H9 (cell line): ENCODE measurements at regions not wholly inside any gene's neighbourhood (a gene's known extent, or its start where the extent isn't known, plus 50 kb on each side); places are given as distances from the start of the nearest gene placed in this dataset.

Experiments used
- DNase-seq: peaks from one replicate; pipeline ENCODE4 v3.0.0-alpha.2; 2017
- H2AFZ ChIP-seq: one replicate; pipeline ENCODE4 v1.6.1; 2013; ENCODE audit warnings: mild to moderate bottlenecking, low read length, control low read depth, moderate library complexity
- H2AK5ac ChIP-seq: 2 replicates; pipeline ENCODE4 v1.6.1; 2013; ENCODE audit warnings: low read length, control low read depth, mixed read lengths; ENCODE audit not compliant: insufficient read length
- H2BK120ac ChIP-seq: one replicate; pipeline ENCODE4 v1.6.1; 2013; ENCODE audit warnings: low read depth, mild to moderate bottlenecking, low read length, control low read depth, inconsistent platforms; ENCODE audit not compliant: poor library complexity, severe bottlenecking
- H2BK12ac ChIP-seq: 2 replicates; pipeline ENCODE4 v1.6.1; 2013; ENCODE audit warnings: low read length, control low read depth, mixed read lengths, low read depth; ENCODE audit not compliant: insufficient read length
- H2BK15ac ChIP-seq: 2 replicates; pipeline ENCODE4 v1.6.1; 2013; ENCODE audit warnings: low read depth, low read length, control low read depth
- H2BK20ac ChIP-seq: one replicate; pipeline ENCODE4 v1.6.1; 2013; ENCODE audit warnings: low read depth, mild to moderate bottlenecking, low read length, control low read depth, inconsistent platforms; ENCODE audit not compliant: poor library complexity, severe bottlenecking
- H2BK5ac ChIP-seq: 2 replicates; pipeline ENCODE4 v1.6.1; 2013; ENCODE audit warnings: low read length, control low read depth, mixed read lengths; ENCODE audit not compliant: insufficient read length
- H3K14ac ChIP-seq: 2 replicates; pipeline ENCODE4 v1.6.1; 2013; ENCODE audit warnings: low read length, control low read depth; ENCODE audit not compliant: insufficient read depth
- H3K18ac ChIP-seq: 2 replicates; pipeline ENCODE4 v1.6.1; 2013; ENCODE audit warnings: low read depth, mild to moderate bottlenecking, mixed read lengths, low read length, control low read depth; ENCODE audit not compliant: insufficient read length
- H3K23ac ChIP-seq: 2 replicates; pipeline ENCODE4 v1.6.1; 2013; ENCODE audit warnings: low read length, control low read depth, mixed read lengths, low read depth; ENCODE audit not compliant: insufficient read length
- H3K23me2 ChIP-seq: 2 replicates; pipeline ENCODE4 v1.6.1; 2013; ENCODE audit warnings: low read depth, mild to moderate bottlenecking, mixed read lengths, low read length, control low read depth; ENCODE audit not compliant: insufficient read length, poor library complexity, severe bottlenecking
- H3K27ac ChIP-seq: 2 replicates; pipeline ENCODE4 v1.5.1; 2013; ENCODE audit warnings: low read length, control low read depth, mixed read lengths, low read depth; ENCODE audit not compliant: insufficient read length
- H3K27me3 ChIP-seq: 2 replicates; pipeline ENCODE4 v1.6.1; 2013; ENCODE audit warnings: low read length, control low read depth, inconsistent platforms; ENCODE audit not compliant: insufficient read depth
- H3K4ac ChIP-seq: 2 replicates; pipeline ENCODE4 v1.6.1; 2013; ENCODE audit warnings: low read depth, mild to moderate bottlenecking, control low read depth, inconsistent platforms, low read length, moderate library complexity
- H3K4me1 ChIP-seq: 2 replicates; pipeline ENCODE4 v1.6.1; 2013; ENCODE audit warnings: low read length, control low read depth, inconsistent platforms; ENCODE audit not compliant: insufficient read depth
- H3K4me2 ChIP-seq: 2 replicates; pipeline ENCODE4 v1.6.1; 2013; ENCODE audit warnings: low read length, control low read depth, mixed read lengths; ENCODE audit not compliant: insufficient read length, insufficient read depth
- H3K56ac ChIP-seq: 2 replicates; pipeline ENCODE4 v1.6.1; 2013; ENCODE audit warnings: low read depth, mild to moderate bottlenecking, mixed read lengths, low read length, control low read depth; ENCODE audit not compliant: insufficient read length
- H3K79me1 ChIP-seq: 2 replicates; pipeline ENCODE4 v1.6.1; 2013; ENCODE audit warnings: low read depth, mild to moderate bottlenecking, moderate library complexity, low read length, control low read depth, inconsistent platforms; ENCODE audit not compliant: insufficient read depth, poor library complexity, severe bottlenecking
- H3K79me2 ChIP-seq: 2 replicates; pipeline ENCODE4 v1.6.1; 2013; ENCODE audit warnings: low read length, control low read depth, inconsistent platforms; ENCODE audit not compliant: insufficient read depth
- H3K9ac ChIP-seq: 2 replicates; pipeline ENCODE4 v1.6.1; 2013; ENCODE audit warnings: low read length, control low read depth, mixed read lengths; ENCODE audit not compliant: insufficient read length; ENCODE audit errors: extremely low read depth
- H3K9me3 ChIP-seq: one replicate; pipeline ENCODE4 v1.6.1; 2013; ENCODE audit warnings: low read depth, low read length, inconsistent platforms; ENCODE audit not compliant: control insufficient read depth
- H3T11ph ChIP-seq: one replicate; pipeline ENCODE4 v1.6.1; 2013; ENCODE audit warnings: mild to moderate bottlenecking, low read length, control low read depth, inconsistent platforms
- H4K20me1 ChIP-seq: one replicate; pipeline ENCODE4 v1.6.1; 2013; ENCODE audit not compliant: control insufficient read depth, insufficient read length, insufficient read depth
- H4K5ac ChIP-seq: 2 replicates; pipeline ENCODE4 v1.6.1; 2013; ENCODE audit warnings: low read depth, mild to moderate bottlenecking, mixed read lengths, low read length, control low read depth; ENCODE audit not compliant: insufficient read length
- H4K8ac ChIP-seq: replicated peaks from 2 replicates; pipeline ENCODE4 v1.6.1; 2013; ENCODE audit warnings: low read length, control low read depth, mixed read lengths, low read depth; ENCODE audit not compliant: insufficient read length
- H4K91ac ChIP-seq: 2 replicates; pipeline ENCODE4 v1.6.1; 2013; ENCODE audit warnings: low read depth, mild to moderate bottlenecking, moderate library complexity, mixed read lengths, low read length, control low read depth; ENCODE audit not compliant: insufficient read length
- H3K27ac Mint-ChIP-seq, 3 experiments: 2 replicates in 2 of 3; 3 replicates in 1 of 3; pipeline ENCODE4 v1.8.0; 2020 to 2021; ENCODE audit warnings: mixed read lengths in 3 of 3, mild to moderate bottlenecking in 1 of 3, moderate library complexity in 1 of 3
- H3K27me3 Mint-ChIP-seq: 2 replicates; pipeline ENCODE4 v1.8.0; 2021; ENCODE audit warnings: low read depth, mild to moderate bottlenecking, moderate library complexity, mixed read lengths
- H3K36me3 Mint-ChIP-seq, 3 experiments: 2 replicates in 2 of 3; 3 replicates in 1 of 3; pipeline ENCODE4 v1.8.0; 2020 to 2021; ENCODE audit warnings: low read depth in 3 of 3, mixed read lengths in 3 of 3; ENCODE audit not compliant: insufficient read depth in 1 of 3
- H3K4me1 Mint-ChIP-seq, 2 experiments: 2 replicates each; pipeline ENCODE4 v1.8.0; 2020; ENCODE audit warnings: mixed read lengths in 2 of 2
- H3K4me3 Mint-ChIP-seq, 2 experiments: 2 replicates in 1 of 2; 3 replicates in 1 of 2; pipeline ENCODE4 v1.8.0; 2020 to 2021; ENCODE audit warnings: mild to moderate bottlenecking in 2 of 2, mixed read lengths in 2 of 2, moderate library complexity in 1 of 2
- H3K9me3 Mint-ChIP-seq, 2 experiments: 2 replicates in 1 of 2; 3 replicates in 1 of 2; pipeline ENCODE4 v1.8.0; 2020; ENCODE audit warnings: mild to moderate bottlenecking in 2 of 2, mixed read lengths in 2 of 2, moderate library complexity in 1 of 2
- TF ChIP-seq, protein P1 (sequence below): fragments of 200-600 bp; sonication (generic); conservative IDR thresholded peaks from 3 replicates; pipeline ENCODE4 v1.8.0; 2021; ENCODE audit warnings: antibody characterized with exemption, mild to moderate bottlenecking

DNA sequence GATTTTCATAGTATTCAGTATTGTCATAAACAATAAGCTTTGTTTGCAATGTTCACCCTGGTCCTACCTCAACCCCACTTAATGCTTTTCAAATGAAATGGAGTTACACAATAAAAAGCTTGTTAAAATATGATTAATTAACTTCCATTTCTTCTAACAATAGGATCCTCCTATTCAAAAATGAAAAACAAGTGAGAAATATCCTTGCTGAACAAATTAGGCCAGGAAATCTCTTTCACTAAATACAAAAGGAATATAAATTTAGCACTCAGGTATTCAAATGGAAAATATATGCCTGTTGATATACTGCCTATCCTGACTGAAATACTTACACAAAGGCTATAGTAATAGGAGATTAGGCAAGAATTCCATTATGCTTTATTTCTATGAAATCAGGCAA, 323.4 kb upstream of the GRM3 start:
- no peak overlapping the region for H4K91ac ChIP-seq
- no peaks in the 10 kb centered on the region for H3K23me2 ChIP-seq
- H2BK15ac ChIP-seq = no peak overlapping the region
- no peaks in the 10 kb centered on the region for H3K79me2 ChIP-seq
- H2BK5ac ChIP-seq = no peak overlapping the region
- H3K9me3 ChIP-seq = no peaks in the 10 kb centered on the region
- no peaks in the 10 kb centered on the region; the same call in 1 of the 2 replicates for H3K4me1 ChIP-seq
- no peaks in the 10 kb centered on the region for H3K36me3 Mint-ChIP-seq
- no peak overlapping the region for H3K27ac ChIP-seq
- no peak overlapping the region for H3K14ac ChIP-seq
- H3K9ac ChIP-seq = no peak overlapping the region
- no peak overlapping the region for H3K4ac ChIP-seq
- TF ChIP-seq, protein P1, sequence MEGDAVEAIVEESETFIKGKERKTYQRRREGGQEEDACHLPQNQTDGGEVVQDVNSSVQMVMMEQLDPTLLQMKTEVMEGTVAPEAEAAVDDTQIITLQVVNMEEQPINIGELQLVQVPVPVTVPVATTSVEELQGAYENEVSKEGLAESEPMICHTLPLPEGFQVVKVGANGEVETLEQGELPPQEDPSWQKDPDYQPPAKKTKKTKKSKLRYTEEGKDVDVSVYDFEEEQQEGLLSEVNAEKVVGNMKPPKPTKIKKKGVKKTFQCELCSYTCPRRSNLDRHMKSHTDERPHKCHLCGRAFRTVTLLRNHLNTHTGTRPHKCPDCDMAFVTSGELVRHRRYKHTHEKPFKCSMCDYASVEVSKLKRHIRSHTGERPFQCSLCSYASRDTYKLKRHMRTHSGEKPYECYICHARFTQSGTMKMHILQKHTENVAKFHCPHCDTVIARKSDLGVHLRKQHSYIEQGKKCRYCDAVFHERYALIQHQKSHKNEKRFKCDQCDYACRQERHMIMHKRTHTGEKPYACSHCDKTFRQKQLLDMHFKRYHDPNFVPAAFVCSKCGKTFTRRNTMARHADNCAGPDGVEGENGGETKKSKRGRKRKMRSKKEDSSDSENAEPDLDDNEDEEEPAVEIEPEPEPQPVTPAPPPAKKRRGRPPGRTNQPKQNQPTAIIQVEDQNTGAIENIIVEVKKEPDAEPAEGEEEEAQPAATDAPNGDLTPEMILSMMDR = no peak
- no peak overlapping the region for H3K56ac ChIP-seq
- no peak overlapping the region for H3T11ph ChIP-seq
- H3K79me1 ChIP-seq = no peaks in the 10 kb centered on the region
- no peak for DNase-seq
- H3K18ac ChIP-seq = no peak overlapping the region
- no peak overlapping the region for H4K8ac ChIP-seq
- H3K23ac ChIP-seq = no peak overlapping the region
- H2BK20ac ChIP-seq = no peak overlapping the region
- no peak overlapping the region for H3K4me3 Mint-ChIP-seq
- H3K4me2 ChIP-seq = no peak overlapping the region
- H4K5ac ChIP-seq = no peak overlapping the region
- no peak overlapping the region for H2AFZ ChIP-seq
- no peaks in the 10 kb centered on the region; a peak in 1 of 5 replicates for H3K9me3 Mint-ChIP-seq
- H2BK120ac ChIP-seq = no peak overlapping the region
- no peaks in the 10 kb centered on the region for H3K27me3 Mint-ChIP-seq
- H3K27ac Mint-ChIP-seq = no peak overlapping the region
- H3K27me3 ChIP-seq = no peaks in the 10 kb centered on the region
- peaks cover 11 to 22% of the 10 kb centered on the region in 2 experiments; a peak in 3 of 4 replicates for H3K4me1 Mint-ChIP-seq
- no peak overlapping the region for H2BK12ac ChIP-seq
- H4K20me1 ChIP-seq = no peaks in the 10 kb centered on the region
- H2AK5ac ChIP-seq = no peak overlapping the region
